ENCODE measurements at regions not wholly inside any gene's neighbourhood (a gene's known extent, or its start where the extent isn't known, plus 50 kb on each side); places are given as distances from the start of the nearest gene placed in this dataset.

GRCh38 chr6:1498491-1499113 is 109.2 kb downstream of the FOXF2 start:
- no peaks in the 10 kb centered on the region for H3F3A ChIP-seq (ENCODE audit: insufficient read depth, low read depth)
- CTCF ChIA-PET: no interaction called here
- H3K79me2 ChIP-seq (ENCODE audit: low read depth): no peaks in the 10 kb centered on the region
- H3K27me3 ChIP-seq (ENCODE audit: insufficient read depth, low read depth): no peaks in the 10 kb centered on the region
- no peaks in the 10 kb centered on the region for H3K36me3 ChIP-seq (ENCODE audit: low read depth)
- no peaks in the 10 kb centered on the region for H3K9me2 ChIP-seq (ENCODE audit: insufficient read depth)
- no peaks in the 10 kb centered on the region for H3K4me1 ChIP-seq (replicated peaks; ENCODE audit: insufficient read depth)
- H3K27ac ChIP-seq: no peak overlapping the region
- no peak overlapping the region for H2AFZ ChIP-seq
- POLR2A ChIA-PET (ENCODE audit: unreplicated experiment): no interaction called here
- TF ChIP-seq EZH2 (IDR thresholded peaks at IDR 0.05; ENCODE audit: low read depth): no peak
- TF ChIP-seq CTCF (conservative IDR thresholded peaks at IDR 0.05): no peak
- no peak overlapping the region for H3K4me2 ChIP-seq
- no peaks in the 10 kb centered on the region for H3K9me3 ChIP-seq (ENCODE audit: insufficient read depth, low read depth)
- H4K20me1 ChIP-seq (ENCODE audit: insufficient read depth): no peaks in the 10 kb centered on the region
- H3K4me3 ChIP-seq: no peak overlapping the region
- no peak for DNase-seq
- no TSS peak for BruUV-seq (replicated peaks)
- intact Hi-C loops (cut with micrococcal nuclease; ENCODE audit: unreplicated experiment): no loop called here

GRCh38 chr6:1499777-1500176 is 109.9 kb upstream of the FOXC1 start:
- H3K9me2 ChIP-seq (ENCODE audit: insufficient read depth): no peaks in the 10 kb centered on the region
- H3K4me2 ChIP-seq: no peak overlapping the region
- POLR2A ChIA-PET (ENCODE audit: unreplicated experiment): no interaction called here
- DNase-seq: no peak
- no peaks in the 10 kb centered on the region for H4K20me1 ChIP-seq (ENCODE audit: insufficient read depth)
- CTCF ChIA-PET: no interaction called here
- intact Hi-C loops (cut with micrococcal nuclease; ENCODE audit: unreplicated experiment): no loop called here
- no TSS peak for BruUV-seq (replicated peaks)
- no peaks in the 10 kb centered on the region for H3F3A ChIP-seq (ENCODE audit: insufficient read depth, low read depth)
- H3K27me3 ChIP-seq (ENCODE audit: insufficient read depth, low read depth): no peaks in the 10 kb centered on the region
- no peak overlapping the region for H2AFZ ChIP-seq
- TF ChIP-seq CTCF (conservative IDR thresholded peaks at IDR 0.05) (no peak), EZH2 (IDR thresholded peaks at IDR 0.05; ENCODE audit: low read depth) (no peak)
- no peaks in the 10 kb centered on the region for H3K9me3 ChIP-seq (ENCODE audit: insufficient read depth, low read depth)
- H3K79me2 ChIP-seq (ENCODE audit: low read depth): no peaks in the 10 kb centered on the region
- no peaks in the 10 kb centered on the region for H3K4me1 ChIP-seq (replicated peaks; ENCODE audit: insufficient read depth)
- H3K27ac ChIP-seq: no peak overlapping the region
- no peak overlapping the region for H3K4me3 ChIP-seq
- no peaks in the 10 kb centered on the region for H3K36me3 ChIP-seq (ENCODE audit: low read depth)

- intact Hi-C loops (cut with micrococcal nuclease; ENCODE audit: unreplicated experiment): no loop called here
- ChIA-PET CTCF (no interaction called here), POLR2A (ENCODE audit: unreplicated experiment) (no interaction called here)
- Histone ChIP-seq H3K36me3 (ENCODE audit: low read depth) (no peaks in the 10 kb centered on the region), H3K27ac (no peak overlapping the region), H3K9me3 (ENCODE audit: insufficient read depth, low read depth) (no peaks in the 10 kb centered on the region), H3K4me2 (no peak overlapping the region), H3K9me2 (ENCODE audit: insufficient read depth) (no peaks in the 10 kb centered on the region), H3F3A (ENCODE audit: insufficient read depth, low read depth) (no peaks in the 10 kb centered on the region), H4K20me1 (ENCODE audit: insufficient read depth) (no peaks in the 10 kb centered on the region), H3K4me1 (replicated peaks; ENCODE audit: insufficient read depth) (no peaks in the 10 kb centered on the region), H3K27me3 (ENCODE audit: insufficient read depth, low read depth) (no peaks in the 10 kb centered on the region), H3K79me2 (ENCODE audit: low read depth) (no peaks in the 10 kb centered on the region), H3K4me3 (no peak overlapping the region), H2AFZ (no peak overlapping the region)
- no TSS peak for BruUV-seq (replicated peaks)
- DNase-seq: no peak
- no peak for TF ChIP-seq CTCF (conservative IDR thresholded peaks at IDR 0.05)
- no peak for TF ChIP-seq EZH2 (IDR thresholded peaks at IDR 0.05; ENCODE audit: low read depth)
Observed at GRCh38 chr6:1500913-1501312, 108.8 kb upstream of the FOXC1 start.

Measured in PC-9 (cell line).